DMS114 treated with DMSO at 0.1 percent for 48 hours (cell line): ENCODE measurements at regions not wholly inside any gene's neighbourhood (a gene's known extent, or its start where the extent isn't known, plus 50 kb on each side); places are given as distances from the start of the nearest gene placed in this dataset.

Experiments
- DNase-seq: peaks from one replicate; lab custom pipeline; 2025; ENCODE audit not compliant: unreplicated experiment; lab: John Stamatoyannopoulos, UW

DNA sequence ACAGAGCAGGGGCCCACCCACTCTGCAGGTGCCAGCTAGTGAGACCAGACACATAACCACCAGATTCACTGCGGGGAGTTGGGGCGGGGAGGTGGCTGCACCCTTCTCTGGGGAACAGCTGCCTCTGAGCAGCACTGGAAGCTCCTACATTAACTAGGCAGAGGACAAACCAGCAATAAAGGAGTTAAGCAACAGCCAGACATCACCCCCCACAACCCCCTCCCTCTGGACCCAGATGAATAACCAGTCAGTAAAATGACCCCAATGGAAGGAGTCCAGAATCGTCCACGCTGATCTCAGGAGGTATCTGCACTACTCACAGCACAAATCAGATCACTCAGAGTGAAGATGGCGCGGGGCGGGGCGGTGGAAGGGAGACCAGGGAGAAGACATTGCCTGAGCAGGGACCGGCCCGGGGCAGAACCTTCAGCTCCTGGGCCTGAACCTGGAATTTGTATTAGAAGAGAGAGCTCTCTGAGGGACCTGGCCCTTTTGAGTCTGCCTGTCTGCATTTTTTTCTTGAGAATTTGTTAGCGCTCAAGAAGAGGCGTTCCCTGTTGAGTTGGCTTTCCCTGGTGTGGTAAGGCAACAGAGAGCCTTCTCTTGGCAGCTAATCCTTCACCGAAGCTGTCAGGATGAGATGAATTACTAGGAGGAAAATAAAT lies 125.5 kb upstream of the NCAM1 start:
- no peak for DNase-seq

DNA sequence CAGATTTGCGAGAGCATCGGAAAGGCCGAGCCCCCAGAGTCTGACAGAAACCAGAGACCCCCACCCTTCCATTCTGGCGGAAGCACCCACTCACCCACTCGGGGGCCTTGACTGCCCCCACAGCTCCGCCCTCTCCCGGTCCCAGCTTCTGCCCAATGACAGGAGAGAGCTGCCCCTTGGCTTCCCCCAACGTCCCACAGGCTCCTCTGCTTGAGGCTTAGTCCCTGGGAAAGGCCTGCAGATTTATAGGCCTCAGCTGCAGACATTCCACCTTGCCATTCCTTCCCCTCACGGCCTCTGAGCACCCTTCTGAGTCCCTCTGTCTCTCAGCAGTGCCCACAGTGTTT lies 125.0 kb upstream of the NCAM1 start:
- DNase-seq = no peak

DNA sequence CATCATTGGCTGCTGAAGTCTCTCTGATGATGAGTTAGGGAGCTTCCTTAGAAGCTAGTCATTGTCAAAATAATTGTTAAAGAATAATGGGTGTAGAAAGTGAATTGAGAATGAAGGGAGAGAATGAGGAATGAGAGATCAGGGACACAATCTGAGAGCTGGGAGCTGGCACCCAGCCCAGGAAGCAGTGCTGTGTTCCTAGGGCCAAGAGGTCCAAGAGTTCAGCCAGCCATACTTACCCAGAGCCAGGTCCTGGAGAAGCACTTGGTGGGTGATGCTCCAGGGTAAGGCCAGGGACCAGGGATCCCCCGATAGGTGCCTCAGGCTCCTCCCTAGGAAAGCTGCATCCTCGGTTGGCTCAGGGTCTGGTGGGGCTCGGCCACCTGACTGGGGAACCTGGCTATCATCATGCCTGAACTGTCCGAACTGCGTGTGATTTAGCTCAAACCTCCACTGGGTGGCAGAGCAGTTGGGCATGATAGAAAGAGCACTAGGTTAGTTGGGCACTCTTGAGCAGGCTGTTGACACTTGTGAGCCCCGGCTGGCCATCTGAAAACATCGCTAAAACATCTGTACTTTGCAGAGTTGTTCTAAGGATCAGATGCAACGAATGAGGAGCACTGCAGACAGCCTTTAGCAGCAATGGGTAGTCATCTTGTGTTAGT lies 123.9 kb upstream of the NCAM1 start:
- no peak for DNase-seq

DNA sequence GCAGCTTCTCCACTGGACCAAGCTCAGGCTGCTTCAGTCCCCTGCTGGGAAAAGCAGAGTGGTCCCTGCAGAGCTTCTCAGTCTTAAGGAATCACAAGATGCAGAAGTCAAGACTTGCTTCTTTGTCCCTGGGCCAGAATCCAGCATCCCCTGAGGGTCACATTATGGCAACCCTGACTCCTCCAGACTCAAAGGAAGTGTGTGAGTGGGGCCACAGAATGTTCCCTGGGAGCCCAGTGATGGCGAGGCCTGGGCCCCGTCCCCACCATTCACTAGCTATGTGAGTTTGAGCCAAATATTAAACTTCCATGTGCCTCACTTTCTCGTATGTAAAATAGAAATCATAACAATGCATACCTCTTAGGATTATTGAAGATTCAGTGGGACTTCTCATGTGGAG lies 122.2 kb upstream of the NCAM1 start:
- DNase-seq = no peak

DNA sequence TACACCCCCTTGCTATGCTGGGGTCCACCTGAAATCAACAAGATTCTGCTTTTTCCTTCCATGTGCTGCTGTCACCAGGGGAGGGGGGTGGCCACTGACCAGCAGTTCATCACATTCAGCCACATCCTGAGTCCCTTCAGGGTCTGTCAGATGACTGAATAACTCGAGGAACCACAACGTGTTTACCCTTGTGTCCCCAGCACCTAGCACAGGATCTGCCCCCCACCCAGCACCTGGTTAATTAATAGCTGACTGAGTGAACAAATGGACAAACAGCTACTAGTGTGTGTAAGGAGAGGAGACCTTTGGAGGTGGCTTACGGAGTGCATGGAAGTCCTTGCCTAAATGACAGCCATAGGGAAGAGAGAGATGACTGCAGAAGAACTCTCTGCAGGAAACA lies 119.5 kb upstream of the NCAM1 start:
- no peak for DNase-seq

DNA sequence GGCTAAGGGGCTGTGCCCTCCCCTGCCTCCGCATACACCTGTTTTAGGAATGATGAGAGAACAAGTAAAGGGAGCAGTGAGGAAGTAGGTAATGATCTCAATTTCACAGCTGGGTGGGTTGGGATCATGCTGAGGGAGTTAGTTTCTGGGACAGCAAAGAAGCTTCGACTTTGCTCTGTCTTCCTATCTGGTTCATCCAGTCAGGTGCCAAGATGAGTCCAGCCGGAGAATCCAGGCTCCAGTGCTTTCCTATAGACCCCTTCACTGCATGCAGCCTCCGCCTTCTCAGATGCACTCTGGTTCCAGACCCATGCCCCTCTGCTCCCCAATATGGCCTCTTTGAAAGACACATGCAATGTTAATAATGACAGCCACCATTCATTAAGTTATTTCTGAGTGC lies 119.1 kb upstream of the NCAM1 start:
- DNase-seq = no peak

DNA sequence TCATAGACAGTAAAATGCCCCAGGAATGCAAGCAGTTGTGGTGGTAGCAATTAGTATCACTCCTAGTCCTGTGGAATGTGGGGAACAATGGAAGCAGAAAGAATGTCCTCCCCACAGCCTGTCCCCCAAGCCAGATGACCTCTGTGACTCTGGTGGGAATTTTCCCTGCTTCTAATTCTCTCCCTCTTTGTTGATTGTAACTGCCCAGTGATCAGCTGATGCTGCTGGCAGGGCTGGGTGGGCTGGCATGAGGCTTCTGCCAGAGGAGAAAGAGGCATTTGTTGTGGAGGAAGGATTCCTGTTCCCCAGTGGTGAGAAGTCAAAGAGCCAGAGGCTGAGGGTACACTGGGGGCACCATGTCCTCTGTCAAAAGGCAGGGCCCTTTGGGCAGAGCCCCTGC lies 116.7 kb upstream of the NCAM1 start:
- no peak for DNase-seq

DNA sequence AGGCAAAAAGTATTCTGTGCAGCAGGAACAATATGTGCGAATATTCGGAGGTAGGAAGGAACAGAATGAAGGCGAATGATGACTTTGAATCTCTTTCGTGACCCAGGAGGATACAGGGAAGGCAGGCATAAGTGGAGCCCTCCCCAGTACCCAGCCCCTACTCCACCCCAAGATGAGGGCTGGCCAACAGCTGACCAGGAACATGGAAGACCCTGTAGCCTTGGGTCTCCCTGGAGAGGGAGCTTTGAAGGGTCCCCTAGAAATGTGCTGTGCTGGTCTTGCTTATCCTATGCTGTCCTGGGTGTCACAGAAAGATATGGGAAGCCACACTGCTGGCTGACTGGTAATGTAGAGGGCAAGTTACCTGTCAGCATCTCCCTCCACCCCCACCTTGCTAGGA lies 113.7 kb upstream of the NCAM1 start:
- DNase-seq = no peak

DNA sequence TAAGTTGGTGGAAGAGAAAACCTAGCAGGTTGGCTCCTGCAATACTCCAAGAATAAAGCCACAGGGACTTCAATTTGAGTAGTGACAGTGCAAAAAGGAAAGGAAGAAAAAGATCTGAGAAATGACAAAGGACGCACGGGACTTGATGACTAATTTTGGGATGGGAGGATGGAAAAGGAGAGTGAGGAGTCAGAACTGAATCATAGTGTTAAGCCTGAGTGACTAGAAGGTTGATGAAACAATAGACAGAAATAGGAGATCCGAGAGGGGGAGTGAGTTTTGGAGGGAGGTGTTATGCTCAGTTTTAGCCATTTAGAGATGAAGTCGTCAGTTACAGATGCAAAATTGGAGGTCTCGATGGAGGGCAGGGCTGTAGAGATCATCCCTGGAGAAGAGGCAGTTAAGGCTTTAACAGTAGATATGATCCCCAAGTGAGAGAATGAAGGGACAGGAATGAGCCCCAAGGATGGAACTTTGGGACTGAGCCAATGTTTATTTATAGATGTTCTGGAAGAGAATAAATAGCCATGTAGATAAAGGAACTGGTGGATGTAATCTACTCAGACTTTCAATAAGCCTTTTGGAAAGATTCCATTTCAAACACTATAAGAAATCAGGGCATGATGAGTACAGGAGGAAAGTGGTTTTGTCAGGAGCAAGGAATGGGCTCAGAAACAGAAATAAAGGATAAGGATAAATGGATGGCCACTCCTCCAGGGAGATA lies 108.9 kb upstream of the NCAM1 start:
- no peak for DNase-seq

DNA sequence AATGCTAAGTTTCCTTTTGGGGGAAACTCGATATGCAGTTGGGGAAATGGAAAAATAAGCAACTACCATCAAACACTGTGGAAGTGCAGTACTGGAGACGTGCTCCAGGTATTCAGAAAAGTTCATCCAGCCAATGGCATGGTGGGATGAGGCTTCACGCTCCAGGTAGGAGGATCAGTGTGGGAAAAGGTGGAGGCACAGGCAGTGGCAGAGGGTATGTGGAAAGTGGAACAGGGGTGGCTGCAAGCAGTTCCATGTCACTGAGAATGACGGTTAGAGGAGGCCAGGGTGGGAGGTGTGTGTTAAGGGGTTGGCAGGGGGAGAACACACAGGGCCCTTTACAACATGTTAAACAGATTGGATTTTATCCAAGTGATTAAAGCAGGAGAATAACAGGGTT lies 105.1 kb upstream of the NCAM1 start:
- no peak for DNase-seq

DNA sequence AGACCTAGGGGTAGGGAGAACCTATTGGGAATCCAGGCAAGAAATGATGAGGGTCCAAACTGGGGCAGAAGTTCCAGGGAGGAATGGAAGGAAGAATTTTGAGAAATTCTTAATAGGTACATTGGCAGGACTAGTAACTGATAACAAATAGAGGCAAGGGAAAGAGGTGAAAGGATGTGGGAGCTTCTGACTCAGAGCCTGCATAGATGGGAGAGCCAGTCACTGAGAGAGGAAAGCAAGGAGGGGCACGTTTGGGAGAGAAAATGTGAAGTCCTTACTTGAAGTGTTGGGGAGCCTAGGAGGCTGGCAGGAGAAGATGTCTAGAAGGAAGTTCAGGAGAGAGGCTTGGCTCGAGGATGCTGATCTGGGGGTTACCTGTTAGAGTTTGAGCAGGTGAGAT lies 104.6 kb upstream of the NCAM1 start:
- no peak for DNase-seq

DNA sequence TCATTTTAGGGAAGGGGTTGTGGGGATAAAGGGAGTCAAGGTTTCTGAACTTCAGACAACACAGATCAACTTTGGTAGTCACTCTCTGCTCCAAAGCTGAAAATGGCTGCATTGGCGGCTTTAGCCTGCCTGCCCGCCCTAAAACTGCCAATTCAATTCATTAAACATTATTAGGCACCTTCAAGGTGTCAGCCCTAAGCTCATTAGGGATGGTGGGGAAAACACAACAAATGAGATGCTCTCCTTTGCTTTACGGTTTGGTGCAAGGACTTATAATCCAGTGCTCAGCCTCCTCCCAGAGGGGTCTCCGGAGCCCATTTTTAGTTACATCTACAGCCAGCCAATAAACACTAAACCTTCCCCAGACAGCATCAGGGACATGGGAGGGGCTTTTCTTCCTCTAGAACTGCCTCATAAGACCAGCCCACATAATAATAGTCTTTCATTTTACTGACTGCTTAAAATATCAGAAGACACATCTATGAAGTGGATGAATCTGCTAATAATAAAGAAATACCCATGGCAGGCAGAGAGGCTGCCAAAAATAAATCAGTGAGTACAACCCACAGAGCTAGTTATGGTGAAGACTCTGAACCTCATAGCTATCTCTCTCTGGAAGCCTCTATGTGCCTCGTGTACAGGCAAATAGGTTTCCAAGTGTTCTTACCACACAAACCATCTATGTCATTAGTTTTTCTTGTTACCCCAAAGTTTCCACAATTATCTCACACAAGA lies 102.8 kb upstream of the NCAM1 start:
- no peak for DNase-seq

DNA sequence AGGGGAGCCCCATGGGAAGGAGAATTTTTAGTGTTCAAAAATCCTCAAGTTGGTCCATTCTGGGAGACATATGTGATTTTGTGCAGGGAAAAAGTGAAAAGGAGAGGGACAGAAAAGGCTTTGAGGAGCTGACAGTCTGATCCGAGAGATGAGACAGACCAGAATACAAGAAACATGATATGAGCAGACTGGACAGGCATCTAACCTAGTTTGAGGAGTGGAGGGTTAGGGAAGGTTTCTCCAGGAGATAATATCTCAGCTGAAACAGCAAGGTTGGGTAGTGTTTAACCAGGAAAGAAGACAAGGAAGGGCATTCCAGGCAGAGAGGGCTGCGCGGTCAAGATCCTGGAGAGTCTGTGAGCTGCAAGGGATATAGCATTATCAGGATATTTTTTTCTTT lies 101.4 kb upstream of the NCAM1 start:
- DNase-seq = no peak

DNA sequence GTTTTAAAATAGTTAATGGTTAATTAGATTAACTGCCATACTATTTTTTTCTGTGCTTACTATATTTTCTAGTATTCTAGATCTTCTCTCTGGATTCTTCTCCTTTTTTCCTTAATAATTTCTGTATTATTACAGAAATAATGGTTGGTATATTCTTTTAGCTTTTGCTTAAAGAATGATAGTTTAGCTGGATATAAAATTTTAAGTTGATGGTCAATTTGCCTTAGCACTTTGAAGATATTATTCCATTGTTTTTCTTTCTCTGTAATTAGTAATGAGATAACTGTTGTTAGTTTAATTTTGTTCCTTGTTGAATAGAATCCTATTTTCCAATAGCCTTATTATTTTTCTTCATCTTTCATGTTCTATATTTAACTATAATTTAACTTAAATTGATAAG lies 99.9 kb upstream of the NCAM1 start:
- DNase-seq = no peak

DNA sequence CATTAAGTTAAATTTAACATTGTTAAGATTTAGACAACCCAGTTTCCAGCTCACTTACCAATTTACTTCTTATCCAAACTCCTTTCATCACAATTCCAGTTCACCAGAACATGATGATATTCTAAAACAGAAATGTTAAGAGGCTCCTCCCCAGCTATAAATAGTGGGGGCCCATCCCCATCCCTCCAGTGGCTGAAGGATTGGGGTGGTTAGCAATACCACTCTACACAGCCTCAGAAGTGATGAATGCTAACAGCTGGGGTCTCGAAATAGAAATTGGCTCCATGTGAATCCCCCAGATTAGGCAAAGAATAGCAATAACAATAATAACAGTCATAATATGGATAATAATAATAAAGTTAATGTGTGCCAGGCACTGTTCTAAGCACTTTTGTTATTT lies 97.9 kb upstream of the NCAM1 start:
- DNase-seq = no peak

DNA sequence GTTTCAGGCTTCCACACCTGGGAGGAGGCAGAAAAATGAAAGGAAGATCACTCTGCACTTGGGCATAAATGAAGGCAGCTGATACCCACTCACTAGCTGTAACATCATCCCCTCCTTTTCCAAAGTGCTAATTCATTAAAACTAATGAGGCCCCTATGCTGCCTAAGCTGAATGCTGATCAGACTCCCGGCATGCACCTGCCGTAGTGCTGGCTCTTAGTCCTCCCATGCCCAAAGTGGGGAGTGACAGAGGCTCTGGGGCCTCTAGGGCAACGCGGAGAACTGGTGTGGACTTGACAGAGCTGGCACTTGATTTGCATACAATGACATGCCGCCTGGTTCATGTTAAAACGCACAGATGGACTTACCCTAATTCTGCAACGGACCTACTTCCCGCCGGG lies 96.5 kb upstream of the NCAM1 start:
- no peak for DNase-seq

DNA sequence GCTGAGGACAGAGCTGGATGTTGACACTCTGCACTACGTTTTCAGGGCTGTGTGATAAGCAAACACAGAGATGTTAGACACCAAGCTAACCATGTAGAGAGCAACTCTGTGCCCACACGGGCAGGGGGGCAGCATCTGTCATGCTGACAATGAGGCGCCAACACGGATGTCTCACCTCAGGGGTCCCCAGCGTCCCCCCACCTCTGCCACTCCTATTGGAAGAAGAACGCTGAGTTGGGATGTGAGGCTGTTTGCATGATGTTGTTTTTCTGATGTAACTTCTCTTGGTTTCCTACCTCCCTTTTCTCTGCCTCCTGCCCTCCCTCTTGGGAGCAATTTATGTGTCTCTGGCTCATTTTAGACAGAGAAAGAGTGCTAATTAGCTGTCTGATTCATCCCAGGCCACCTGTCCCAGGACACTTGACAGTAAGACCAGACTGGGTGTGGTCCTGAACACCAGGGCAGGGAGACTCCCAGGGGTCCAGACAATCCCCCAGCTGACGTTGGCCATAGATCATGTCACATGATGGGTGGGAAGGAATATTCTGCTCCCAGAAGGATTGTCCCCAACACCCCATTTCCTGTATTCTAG lies 89.2 kb upstream of the NCAM1 start:
- DNase-seq = no peak

DNA sequence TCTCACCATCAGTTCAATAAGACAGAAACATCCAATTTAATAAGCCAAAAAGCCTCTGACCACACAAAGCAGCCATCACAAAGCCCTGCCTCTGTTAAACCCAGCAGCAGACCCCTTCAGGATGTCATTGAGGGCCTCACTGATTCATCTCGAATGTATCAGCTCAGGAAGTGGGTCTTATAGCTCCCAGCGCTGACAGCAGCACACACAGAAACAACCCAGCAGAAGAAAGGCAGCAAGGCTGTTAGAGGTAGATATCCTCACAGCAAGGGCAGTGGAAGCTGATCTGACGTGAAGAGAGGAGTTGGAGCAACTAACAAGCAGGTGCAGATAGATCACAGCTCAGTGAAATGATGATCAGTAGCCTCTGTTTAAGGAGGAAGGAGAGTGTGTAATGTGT lies 86.2 kb upstream of the NCAM1 start:
- DNase-seq = no peak

DNA sequence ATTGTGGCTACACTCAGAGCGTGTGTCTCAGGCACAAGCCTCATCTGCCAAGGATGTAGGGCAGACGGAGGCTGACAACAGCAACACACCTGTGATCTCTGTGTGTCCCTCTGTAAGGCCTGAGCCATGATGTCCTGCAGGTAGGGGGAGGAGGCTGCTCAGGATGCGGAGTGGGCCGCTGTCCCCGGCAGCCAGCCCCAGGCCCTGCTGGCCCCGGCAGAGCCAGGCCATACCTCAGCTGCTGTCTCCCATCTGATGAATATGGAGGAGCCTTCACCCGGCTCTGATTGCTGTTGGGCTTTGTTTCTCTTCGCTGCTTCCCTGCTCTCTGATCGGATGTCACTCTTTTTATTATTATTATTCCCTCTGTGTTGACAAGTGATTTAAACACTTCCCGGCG lies 83.6 kb upstream of the NCAM1 start:
- DNase-seq = no peak

DNA sequence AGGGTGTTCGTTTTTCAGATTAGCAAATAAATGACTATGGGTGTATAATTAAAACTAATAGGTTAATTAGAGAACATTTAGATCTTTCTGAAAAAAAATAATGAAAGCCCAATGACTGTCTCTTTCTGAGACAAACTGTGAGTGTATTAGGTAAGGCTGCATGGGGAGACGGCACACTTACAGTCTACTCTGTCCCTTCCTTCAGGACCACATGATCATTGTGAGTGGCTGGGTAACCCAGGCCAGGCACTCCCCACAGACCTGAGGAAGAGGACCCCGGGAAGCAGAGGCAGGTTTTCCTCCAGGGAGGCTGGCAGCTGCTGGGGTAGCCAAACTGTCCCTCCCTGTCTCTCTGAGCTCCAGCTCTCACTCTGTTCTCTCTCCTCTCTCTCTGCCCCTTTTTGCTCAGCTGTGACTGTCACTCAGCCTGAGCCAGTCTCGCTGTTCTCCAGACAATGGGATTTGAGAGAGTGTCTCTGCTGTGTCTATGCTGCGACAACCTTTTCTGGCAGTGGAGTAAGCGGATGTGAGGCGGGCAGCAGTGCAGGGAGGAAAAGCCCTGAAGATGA lies 83.1 kb upstream of the NCAM1 start:
- no peak for DNase-seq

DNA sequence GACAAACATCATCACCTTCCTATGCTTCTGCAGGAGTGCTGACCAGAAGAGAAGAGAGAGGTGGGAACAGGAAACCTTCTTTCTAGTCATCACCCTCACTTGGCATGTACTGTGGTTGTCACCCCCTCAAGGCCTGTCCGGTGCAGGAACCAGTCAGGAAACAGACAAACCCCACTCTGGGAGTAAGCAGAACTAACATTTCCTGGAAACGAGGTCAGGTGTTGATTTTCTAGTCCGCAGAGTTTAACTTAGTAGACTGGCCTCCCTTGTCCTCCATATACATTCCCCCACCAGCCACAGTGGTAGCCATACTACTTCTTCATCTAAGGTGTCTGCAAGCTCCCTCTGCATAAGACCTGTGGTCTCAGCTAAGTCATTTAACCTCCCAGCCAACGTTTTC lies 80.7 kb upstream of the NCAM1 start:
- DNase-seq = no peak
